ENCODE measurements at regions not wholly inside any gene's neighbourhood (a gene's known extent, or its start where the extent isn't known, plus 50 kb on each side); places are given as distances from the start of the nearest gene placed in this dataset.

DNA sequence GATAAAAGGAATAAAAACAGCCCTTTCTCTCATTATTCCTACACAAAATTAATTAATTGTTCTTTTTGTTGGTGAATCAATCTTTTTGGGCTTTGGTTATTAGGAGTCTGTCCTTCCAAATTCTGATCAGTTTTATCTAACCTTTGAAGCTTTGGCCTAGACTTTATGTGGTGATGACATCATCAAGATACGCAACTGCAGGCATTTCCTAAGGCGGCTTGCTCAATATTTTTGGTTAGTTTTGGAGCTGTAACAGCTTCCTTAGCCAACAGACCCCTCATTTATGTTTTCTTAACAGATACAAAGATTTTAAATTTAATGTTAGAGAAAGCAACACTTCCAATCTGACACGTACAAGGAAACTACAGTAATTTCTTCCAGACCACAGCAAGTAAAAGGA lies 87.8 kb upstream of the PDE3A start:
- 88 to 98% methylated on average over 1 to 3 of the region's 3 CpGs for WGBS, 2 experiments
- no peaks in the 10 kb centered on the region for H3K4me1 ChIP-seq (ENCODE audit: control insufficient read depth, insufficient read depth, low read length)
- H3K9me3 ChIP-seq (ENCODE audit: control insufficient read depth, low read length): no peaks in the 10 kb centered on the region
- no peak overlapping the region for H3K4me3 ChIP-seq (ENCODE audit: insufficient read depth, low read depth, low read length)
- H3K27me3 ChIP-seq (ENCODE audit: control insufficient read depth, insufficient read depth, low read length, poor library complexity, severe bottlenecking): no peaks in the 10 kb centered on the region
- H3K27ac ChIP-seq (ENCODE audit: insufficient read depth, low read depth, low read length, poor library complexity, severe bottlenecking): no peak overlapping the region
- H3K36me3 ChIP-seq (ENCODE audit: control insufficient read depth, insufficient read depth, low read length): no peaks in the 10 kb centered on the region

DNA sequence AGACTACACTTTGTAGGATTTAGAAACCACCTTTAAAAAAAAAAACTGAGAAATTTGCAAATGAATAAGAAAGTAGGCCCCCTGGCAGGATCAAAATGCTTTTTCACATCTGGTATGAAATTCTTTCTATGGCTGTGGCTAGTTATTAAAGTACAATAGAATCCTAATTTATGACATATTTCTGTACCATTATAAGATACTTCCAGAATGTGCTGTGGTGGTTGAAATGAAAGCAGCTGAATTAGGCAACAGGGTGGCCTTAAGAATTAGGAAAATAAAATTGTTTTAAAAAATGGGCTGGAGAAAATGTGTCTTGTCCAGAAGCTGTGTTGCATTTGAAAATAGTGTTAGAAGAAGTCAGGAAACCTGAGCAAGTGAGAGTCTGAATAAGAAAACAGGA lies 85.9 kb upstream of the PDE3A start:
- no peak overlapping the region for H3K27ac ChIP-seq (ENCODE audit: insufficient read depth, low read depth, low read length, poor library complexity, severe bottlenecking)
- no peaks in the 10 kb centered on the region for H3K36me3 ChIP-seq (ENCODE audit: control insufficient read depth, insufficient read depth, low read length)
- H3K4me1 ChIP-seq (ENCODE audit: control insufficient read depth, insufficient read depth, low read length): no peaks in the 10 kb centered on the region
- no peaks in the 10 kb centered on the region for H3K27me3 ChIP-seq (ENCODE audit: control insufficient read depth, insufficient read depth, low read length, poor library complexity, severe bottlenecking)
- no peak overlapping the region for H3K4me3 ChIP-seq (ENCODE audit: insufficient read depth, low read depth, low read length)
- no peaks in the 10 kb centered on the region for H3K9me3 ChIP-seq (ENCODE audit: control insufficient read depth, low read length)

GRCh38 chr12:20283482-20283881 lies 84.9 kb upstream of the PDE3A start:
- Histone ChIP-seq H3K27me3 (ENCODE audit: control insufficient read depth, insufficient read depth, low read length, poor library complexity, severe bottlenecking) (no peaks in the 10 kb centered on the region), H3K4me3 (ENCODE audit: insufficient read depth, low read depth, low read length) (no peak overlapping the region), H3K36me3 (ENCODE audit: control insufficient read depth, insufficient read depth, low read length) (no peaks in the 10 kb centered on the region), H3K9me3 (ENCODE audit: control insufficient read depth, low read length) (no peaks in the 10 kb centered on the region), H3K4me1 (ENCODE audit: control insufficient read depth, insufficient read depth, low read length) (no peaks in the 10 kb centered on the region), H3K27ac (ENCODE audit: insufficient read depth, low read depth, low read length, poor library complexity, severe bottlenecking) (no peak overlapping the region)
- 85 to 92% methylated on average over 1 of the region's 1 CpG for whole genome bisulfite sequencing, 2 experiments

GRCh38 chr12:20289520-20289919 lies 78.8 kb upstream of the PDE3A start:
- Histone ChIP-seq H3K9me3 (ENCODE audit: control insufficient read depth, low read length) (no peaks in the 10 kb centered on the region), H3K27me3 (ENCODE audit: control insufficient read depth, insufficient read depth, low read length, poor library complexity, severe bottlenecking) (no peaks in the 10 kb centered on the region), H3K27ac (ENCODE audit: insufficient read depth, low read depth, low read length, poor library complexity, severe bottlenecking) (no peak overlapping the region), H3K4me3 (ENCODE audit: insufficient read depth, low read depth, low read length) (no peak overlapping the region), H3K36me3 (ENCODE audit: control insufficient read depth, insufficient read depth, low read length) (no peaks in the 10 kb centered on the region), H3K4me1 (ENCODE audit: control insufficient read depth, insufficient read depth, low read length) (no peaks in the 10 kb centered on the region)
- WGBS, 2 experiments: 100% methylated on average over 1 of the region's 1 CpG

DNA sequence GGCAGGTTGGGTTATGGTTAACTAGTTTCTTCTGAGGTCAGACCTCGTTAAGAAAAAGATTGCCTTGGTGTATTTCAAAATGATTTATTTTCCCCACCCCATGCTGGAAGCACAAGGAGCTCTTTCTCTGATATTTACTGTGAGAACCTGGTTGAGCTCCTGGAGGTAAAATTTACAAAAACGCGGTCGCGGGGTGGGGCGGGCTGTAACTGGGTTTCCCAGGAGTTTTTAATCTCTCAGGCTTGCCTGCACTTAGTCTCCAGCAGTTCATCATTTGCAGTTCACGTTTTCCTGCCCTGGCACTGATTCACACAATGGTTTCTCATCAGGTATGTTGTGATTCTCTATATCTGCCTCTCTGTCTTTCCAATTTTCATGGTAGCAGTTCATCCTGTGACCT lies 67.9 kb upstream of the PDE3A start:
- H3K4me3 ChIP-seq (ENCODE audit: insufficient read depth, low read depth, low read length): no peak overlapping the region
- H3K4me1 ChIP-seq (ENCODE audit: control insufficient read depth, insufficient read depth, low read length): no peaks in the 10 kb centered on the region
- no peaks in the 10 kb centered on the region for H3K36me3 ChIP-seq (ENCODE audit: control insufficient read depth, insufficient read depth, low read length)
- H3K27ac ChIP-seq (ENCODE audit: insufficient read depth, low read depth, low read length, poor library complexity, severe bottlenecking): no peak overlapping the region
- H3K27me3 ChIP-seq (ENCODE audit: control insufficient read depth, insufficient read depth, low read length, poor library complexity, severe bottlenecking): no peaks in the 10 kb centered on the region
- WGBS, 2 experiments: 92 to 93% methylated on average over 6 to 7 of the region's 7 CpGs
- H3K9me3 ChIP-seq (ENCODE audit: control insufficient read depth, low read length): no peaks in the 10 kb centered on the region

- WGBS, 2 experiments: 91 to 92% methylated on average over 3 of the region's 3 CpGs
- Histone ChIP-seq H3K4me1 (ENCODE audit: control insufficient read depth, insufficient read depth, low read length) (no peaks in the 10 kb centered on the region), H3K36me3 (ENCODE audit: control insufficient read depth, insufficient read depth, low read length) (no peaks in the 10 kb centered on the region), H3K9me3 (ENCODE audit: control insufficient read depth, low read length) (no peaks in the 10 kb centered on the region), H3K27me3 (ENCODE audit: control insufficient read depth, insufficient read depth, low read length, poor library complexity, severe bottlenecking) (no peaks in the 10 kb centered on the region), H3K4me3 (ENCODE audit: insufficient read depth, low read depth, low read length) (no peak overlapping the region), H3K27ac (ENCODE audit: insufficient read depth, low read depth, low read length, poor library complexity, severe bottlenecking) (no peak overlapping the region)
Measured at GRCh38 chr12:20305470-20305869, 62.9 kb upstream of the PDE3A start.

DNA sequence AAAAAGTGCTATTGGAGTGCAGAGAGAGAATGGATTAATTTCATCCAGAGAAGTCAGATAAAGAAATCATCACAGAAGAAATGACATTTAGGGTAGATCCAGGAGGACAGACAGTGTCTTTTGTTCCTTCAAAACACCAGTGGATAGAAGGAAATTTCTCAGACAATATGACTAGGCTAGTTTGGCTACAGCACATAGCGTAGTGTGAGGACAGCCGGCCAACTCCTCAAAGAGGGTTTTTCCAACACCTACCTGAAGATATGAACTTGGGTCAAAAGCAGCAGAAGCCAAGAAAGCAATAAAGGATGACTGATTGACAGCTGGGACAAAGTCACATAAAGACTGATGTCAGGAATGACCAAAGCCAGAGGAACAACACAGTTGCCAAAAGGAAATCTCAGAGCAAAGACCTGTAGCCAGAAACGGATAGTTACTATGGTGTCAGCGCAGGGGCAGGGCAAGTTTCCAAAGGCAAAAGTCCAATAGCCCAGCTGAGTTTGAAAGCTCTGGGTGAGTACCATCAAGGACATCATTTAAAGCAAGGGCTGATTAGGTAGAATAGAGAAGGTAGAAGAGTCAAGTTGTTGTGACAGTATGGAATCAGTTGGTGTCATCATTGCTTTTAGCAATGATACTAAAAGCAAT lies 58.7 kb upstream of the PDE3A start:
- H3K27me3 ChIP-seq (ENCODE audit: control insufficient read depth, insufficient read depth, low read length, poor library complexity, severe bottlenecking): no peaks in the 10 kb centered on the region
- H3K9me3 ChIP-seq (ENCODE audit: control insufficient read depth, low read length): no peaks in the 10 kb centered on the region
- WGBS, 2 experiments: 92 to 93% methylated on average over 4 of the region's 4 CpGs
- H3K27ac ChIP-seq (ENCODE audit: insufficient read depth, low read depth, low read length, poor library complexity, severe bottlenecking): no peak overlapping the region
- no peaks in the 10 kb centered on the region for H3K36me3 ChIP-seq (ENCODE audit: control insufficient read depth, insufficient read depth, low read length)
- no peaks in the 10 kb centered on the region for H3K4me1 ChIP-seq (ENCODE audit: control insufficient read depth, insufficient read depth, low read length)
- no peak overlapping the region for H3K4me3 ChIP-seq (ENCODE audit: insufficient read depth, low read depth, low read length)

DNA sequence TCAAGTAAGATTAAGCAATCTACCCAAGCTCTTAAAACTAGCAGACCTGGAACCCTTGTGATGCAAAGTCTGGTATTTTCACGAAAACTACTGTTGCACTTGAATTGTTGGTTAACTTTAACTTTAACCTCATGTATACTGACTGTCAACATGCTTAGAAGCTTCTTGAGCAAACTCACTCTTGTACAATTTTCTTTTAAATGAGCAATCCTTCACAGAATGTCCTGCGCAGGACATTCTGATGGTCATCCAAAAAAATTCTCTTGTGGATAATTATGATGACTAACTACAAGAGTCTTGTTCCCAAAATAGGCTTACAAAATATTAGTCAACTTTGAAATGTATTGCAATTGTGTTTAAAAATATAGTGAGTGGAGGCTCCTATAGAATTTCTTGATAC lies 54.0 kb upstream of the PDE3A start:
- Histone ChIP-seq H3K27ac (ENCODE audit: insufficient read depth, low read depth, low read length, poor library complexity, severe bottlenecking) (no peak overlapping the region), H3K9me3 (ENCODE audit: control insufficient read depth, low read length) (no peaks in the 10 kb centered on the region), H3K36me3 (ENCODE audit: control insufficient read depth, insufficient read depth, low read length) (no peaks in the 10 kb centered on the region), H3K4me1 (ENCODE audit: control insufficient read depth, insufficient read depth, low read length) (no peaks in the 10 kb centered on the region), H3K4me3 (ENCODE audit: insufficient read depth, low read depth, low read length) (no peak overlapping the region), H3K27me3 (ENCODE audit: control insufficient read depth, insufficient read depth, low read length, poor library complexity, severe bottlenecking) (no peaks in the 10 kb centered on the region)
- WGBS, 2 experiments: 89 to 91% methylated on average over 1 to 2 of the region's 2 CpGs

- Histone ChIP-seq H3K4me1 (ENCODE audit: control insufficient read depth, insufficient read depth, low read length) (no peaks in the 10 kb centered on the region), H3K9me3 (ENCODE audit: control insufficient read depth, low read length) (no peaks in the 10 kb centered on the region), H3K27ac (ENCODE audit: insufficient read depth, low read depth, low read length, poor library complexity, severe bottlenecking) (no peak overlapping the region), H3K27me3 (ENCODE audit: control insufficient read depth, insufficient read depth, low read length, poor library complexity, severe bottlenecking) (no peaks in the 10 kb centered on the region), H3K36me3 (ENCODE audit: control insufficient read depth, insufficient read depth, low read length) (no peaks in the 10 kb centered on the region), H3K4me3 (ENCODE audit: insufficient read depth, low read depth, low read length) (no peak overlapping the region)
- 94% methylated on average over 4 of the region's 4 CpGs for WGBS, 2 experiments
Measured at GRCh38 chr12:20317554-20317953, 50.8 kb upstream of the PDE3A start.
